NCI-H460 (cell line): ENCODE measurements at regions not wholly inside any gene's neighbourhood (a gene's known extent, or its start where the extent isn't known, plus 50 kb on each side); places are given as distances from the start of the nearest gene placed in this dataset.

Experiments
- DNase-seq: peaks from one replicate; pipeline ENCODE4 v3.0.0-alpha.2; 2016; ENCODE audit warnings: low read depth; ENCODE audit errors: extremely low read depth

DNA sequence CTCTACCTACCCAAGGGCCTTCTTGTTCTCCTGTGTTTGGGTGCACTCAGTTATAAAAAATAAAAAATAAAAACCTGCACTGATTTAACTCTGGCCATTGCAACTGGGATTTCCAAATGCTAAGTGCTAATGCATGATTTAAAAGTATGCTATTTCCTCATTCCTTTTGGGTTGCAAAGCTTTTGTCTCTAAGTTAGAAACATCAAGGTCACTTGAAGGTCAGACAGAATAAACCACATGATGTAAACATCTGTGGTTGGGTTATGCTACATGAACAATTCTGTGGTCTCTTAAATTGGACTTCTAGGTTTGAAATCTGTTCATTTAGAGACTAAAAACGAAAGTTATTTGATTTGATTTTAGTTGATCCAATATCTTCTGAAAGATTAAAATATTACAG is 1547.4 kb upstream of the TENM3 start:
- no peak for DNase-seq

DNA sequence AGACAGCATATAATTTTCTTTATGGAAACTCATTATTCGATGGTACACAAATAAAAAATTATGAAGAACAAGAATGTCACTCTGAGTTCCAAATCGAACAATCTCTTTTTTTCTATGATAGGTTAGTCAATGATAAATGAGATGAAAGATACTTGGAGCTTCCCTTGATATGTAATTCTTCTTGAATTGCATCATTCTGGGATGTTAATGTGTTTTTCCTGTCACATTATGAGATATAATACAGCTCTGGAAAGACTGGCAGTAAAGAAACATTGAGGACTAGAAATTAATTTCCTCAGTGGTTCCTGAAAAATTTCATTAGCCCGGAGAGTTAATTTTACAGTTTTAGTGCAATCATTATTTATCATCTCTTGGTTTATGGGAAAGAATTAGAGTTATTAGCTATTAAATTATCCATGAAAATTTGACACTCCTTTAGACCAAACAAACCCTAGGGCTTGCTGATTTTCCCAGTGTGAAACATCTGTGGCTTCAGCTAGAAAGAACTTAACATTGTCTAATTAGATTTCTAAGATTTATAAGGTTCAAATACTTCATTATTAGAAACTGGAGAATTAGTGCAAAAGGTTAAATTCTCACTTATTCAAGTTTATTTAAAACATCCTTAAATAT is 1546.6 kb upstream of the TENM3 start:
- DNase-seq, result no peak

GRCh38 chr4:180698550-180699195 is 1544.5 kb upstream of the TENM3 start:
- DNase-seq, result no peak

DNA sequence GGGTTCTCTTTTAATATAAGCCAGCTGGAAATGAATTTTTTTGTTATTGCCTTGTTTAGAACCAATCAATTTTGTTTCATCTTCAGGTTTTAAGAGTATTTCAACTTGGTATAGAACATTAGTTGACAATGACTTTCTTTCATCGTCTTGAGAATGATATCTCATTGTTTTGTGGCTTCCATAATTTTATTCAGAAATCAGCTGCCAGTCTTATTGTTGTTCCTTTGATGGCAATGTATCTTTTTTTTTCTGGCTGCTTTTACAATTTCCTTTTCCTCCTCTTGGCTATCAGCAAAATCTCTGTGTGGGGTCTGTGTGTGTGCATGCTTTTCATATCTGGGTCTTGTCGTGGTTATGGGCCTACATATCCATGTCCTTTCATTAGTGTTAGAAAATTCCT is 1536.4 kb upstream of the TENM3 start:
- no peak for DNase-seq

- no peak for DNase-seq
Measured at GRCh38 chr4:180710628-180711337, 1532.4 kb upstream of the TENM3 start.

GRCh38 chr4:180717451-180718033 is 1525.7 kb upstream of the TENM3 start:
- no peak for DNase-seq

GRCh38 chr4:180721356-180721755 is 1521.8 kb upstream of the TENM3 start:
- DNase-seq, result no peak

DNA sequence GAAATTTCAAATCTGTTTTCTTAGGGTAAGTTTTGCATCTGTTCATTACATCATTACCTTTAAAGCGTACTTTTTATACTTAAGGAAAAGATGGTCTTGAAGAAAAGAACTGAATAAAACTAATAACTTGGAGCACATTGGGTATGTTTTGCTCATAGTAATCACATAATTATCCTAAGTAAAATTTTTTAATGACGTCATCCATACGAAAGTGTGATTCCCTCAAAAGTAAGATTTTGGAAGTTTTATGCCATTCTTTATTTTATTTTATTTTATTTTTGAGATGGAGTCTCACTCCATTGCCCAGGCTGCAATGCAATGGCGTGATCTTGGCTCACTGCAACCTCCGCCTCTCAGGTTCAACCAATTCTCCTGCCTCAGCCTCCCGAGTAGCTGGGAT is 1516.6 kb upstream of the TENM3 start:
- DNase-seq, result no peak

DNA sequence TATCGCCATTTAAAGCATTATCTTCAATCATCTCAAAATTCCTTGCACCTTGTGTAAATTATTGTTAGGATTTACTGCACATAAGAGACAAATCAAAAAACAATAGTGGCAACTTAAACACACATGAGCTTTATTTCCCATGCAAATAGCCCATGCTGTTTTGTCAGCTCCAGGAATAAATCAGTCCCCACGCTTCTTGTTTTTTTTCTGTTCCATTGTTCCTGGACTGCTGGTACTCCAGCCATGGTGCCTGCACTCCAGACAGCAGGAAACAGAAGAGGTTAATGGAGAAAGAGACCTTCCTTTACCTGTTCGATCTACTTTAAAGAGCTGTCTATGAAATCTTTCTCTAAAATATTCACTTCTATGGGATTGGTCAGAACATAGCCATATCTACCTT is 1515.7 kb upstream of the TENM3 start:
- DNase-seq, result no peak

- no peak for DNase-seq
Measured at GRCh38 chr4:180734753-180735432, 1508.3 kb upstream of the TENM3 start.

- no peak for DNase-seq
Measured at GRCh38 chr4:180741703-180742102, 1501.5 kb upstream of the TENM3 start.

DNA sequence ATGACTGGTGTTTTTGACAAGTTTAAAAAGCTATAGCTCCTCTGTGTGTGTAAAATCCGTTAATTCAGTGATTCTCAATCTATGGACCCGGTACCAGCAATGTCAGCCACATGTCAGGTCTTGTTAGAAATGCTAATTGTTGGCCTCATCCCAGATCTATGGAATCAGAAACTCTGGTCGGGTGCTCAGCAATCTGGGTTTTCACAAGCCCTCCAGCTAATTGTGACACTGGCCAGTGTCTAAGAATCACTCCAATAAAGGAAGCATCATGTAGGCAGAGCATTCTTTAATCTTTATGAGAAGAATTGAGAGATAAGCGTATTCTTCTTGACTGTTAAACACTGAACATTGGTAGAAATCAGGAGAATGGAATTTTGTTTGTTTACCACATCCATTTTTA is 1498.2 kb upstream of the TENM3 start:
- DNase-seq, result no peak

GRCh38 chr4:180751009-180751408 is 1492.2 kb upstream of the TENM3 start:
- no peak for DNase-seq

- DNase-seq, result no peak
Measured at GRCh38 chr4:180757927-180758326, 1485.3 kb upstream of the TENM3 start.

GRCh38 chr4:180766045-180766444 is 1477.2 kb upstream of the TENM3 start:
- DNase-seq, result no peak

- no peak for DNase-seq
Measured at GRCh38 chr4:180766944-180767729, 1476.1 kb upstream of the TENM3 start.

DNA sequence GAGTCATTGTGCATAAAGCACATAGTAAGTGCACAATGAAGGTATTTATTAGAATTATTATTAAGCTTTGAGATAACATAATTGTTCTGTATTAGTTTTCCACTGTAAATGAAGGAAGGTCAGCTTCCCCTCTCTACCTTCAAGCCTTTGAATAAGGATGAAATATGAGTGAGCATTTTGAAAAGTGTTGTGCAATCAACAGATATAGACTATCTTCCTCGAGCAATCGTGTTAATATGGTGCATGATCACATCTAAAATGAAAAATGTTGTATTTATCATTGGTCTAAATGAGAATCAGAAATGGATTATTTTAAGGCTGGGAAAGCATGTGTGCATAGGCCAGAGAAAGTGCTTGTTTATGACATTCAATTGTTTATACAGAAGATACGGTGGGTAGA is 1474.6 kb upstream of the TENM3 start:
- no peak for DNase-seq

- DNase-seq, result no peak
Measured at GRCh38 chr4:180769791-180770190, 1473.4 kb upstream of the TENM3 start.

- DNase-seq, result no peak
Measured at GRCh38 chr4:180770265-180770664, 1472.9 kb upstream of the TENM3 start.

DNA sequence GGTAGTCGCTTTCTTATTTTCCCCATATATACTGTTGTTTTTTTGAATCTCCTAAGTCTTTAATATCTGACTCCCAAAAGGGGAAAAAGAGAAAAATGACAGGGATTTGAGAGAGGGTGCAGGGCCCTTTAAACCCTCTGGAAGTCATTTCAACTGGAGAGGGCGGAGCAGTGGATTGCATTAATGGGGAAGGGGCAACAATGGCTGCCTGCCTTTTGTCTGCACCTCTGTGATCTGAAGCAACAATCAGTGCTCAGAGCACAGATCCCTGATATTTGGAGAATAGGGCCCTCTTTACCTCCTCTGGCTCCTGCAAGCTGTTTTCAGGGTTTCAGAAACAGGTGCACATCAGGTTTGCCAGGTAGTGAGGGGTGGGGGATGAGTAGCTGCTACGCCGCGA is 1458.3 kb upstream of the TENM3 start:
- no peak for DNase-seq
